Posterior cingulate gyrus (tissue), 11 donors: ENCODE measurements at regions not wholly inside any gene's neighbourhood (a gene's known extent, or its start where the extent isn't known, plus 50 kb on each side); places are given as distances from the start of the nearest gene placed in this dataset.
"Not testable (repeated sequence)": the region's sequence is repeated elsewhere in the genome, so short reads cannot be mapped to it uniquely, and the experiment has no call there.

Source experiments
- DNase-seq, 10 donors: peaks; one replicate each; pipeline versions ENCODE4 v3.0.0 to v3.0.0-alpha.2; 2020 to 2021; ENCODE audit warnings: mixed read lengths in 3 of 10
- intact Hi-C: fragments of 100-400 bp; cut with DNase I; formaldehyde crosslinking; loops from one replicate; pipeline ENCODE4 v1.15.1; 2023

DNA sequence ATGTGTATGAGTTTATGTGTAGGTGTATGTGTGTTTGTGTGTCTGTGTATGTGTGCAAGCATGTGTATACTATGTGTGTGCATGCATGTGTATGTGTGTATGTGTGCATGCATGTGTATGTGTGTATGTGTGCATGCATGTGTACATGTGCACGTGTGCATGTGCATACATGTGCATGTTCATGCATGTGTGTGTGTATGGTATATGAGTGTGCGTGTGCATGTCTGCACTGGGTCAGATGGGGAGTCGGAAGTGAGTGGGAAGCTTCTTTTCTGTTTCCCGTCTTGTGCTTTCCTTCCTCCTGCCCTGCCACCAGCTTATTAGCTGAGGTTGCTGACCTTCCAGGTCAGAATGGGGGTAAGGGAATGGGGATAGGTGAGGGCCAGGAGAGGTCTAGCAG lies 174.7 kb downstream of the MAP2K4 start:
- no peak for DNase-seq
- intact Hi-C loops = no loop called here

DNA sequence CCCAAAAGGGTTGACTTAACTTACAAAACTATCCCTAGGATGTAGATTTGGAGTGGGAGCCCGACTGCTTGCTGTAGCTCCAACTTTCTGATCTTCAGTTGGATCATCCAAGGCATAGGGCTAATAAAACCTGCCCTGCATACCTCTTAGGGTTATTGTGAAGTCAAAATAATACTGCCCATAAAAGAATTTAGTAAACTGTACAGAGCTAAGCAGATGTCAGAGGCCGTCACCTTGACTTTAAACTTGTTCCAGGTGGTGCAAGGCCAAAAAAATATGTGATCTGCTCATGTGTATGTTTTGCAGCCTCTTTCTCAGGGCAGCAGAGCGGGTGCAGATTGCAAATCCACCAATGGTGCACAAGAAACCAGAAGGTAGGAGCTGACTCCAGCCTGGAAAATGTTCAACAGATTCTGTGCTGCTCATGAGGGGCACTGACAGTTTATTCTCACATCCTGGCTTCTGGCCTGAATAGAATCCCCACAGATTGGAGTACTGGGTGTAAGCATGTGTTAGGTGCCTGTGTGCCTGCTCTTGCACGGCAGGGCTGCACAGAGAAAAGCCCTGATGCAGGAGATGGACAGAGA lies 180.7 kb downstream of the MAP2K4 start:
- intact Hi-C loops = no loop called here
- no peak for DNase-seq

DNA sequence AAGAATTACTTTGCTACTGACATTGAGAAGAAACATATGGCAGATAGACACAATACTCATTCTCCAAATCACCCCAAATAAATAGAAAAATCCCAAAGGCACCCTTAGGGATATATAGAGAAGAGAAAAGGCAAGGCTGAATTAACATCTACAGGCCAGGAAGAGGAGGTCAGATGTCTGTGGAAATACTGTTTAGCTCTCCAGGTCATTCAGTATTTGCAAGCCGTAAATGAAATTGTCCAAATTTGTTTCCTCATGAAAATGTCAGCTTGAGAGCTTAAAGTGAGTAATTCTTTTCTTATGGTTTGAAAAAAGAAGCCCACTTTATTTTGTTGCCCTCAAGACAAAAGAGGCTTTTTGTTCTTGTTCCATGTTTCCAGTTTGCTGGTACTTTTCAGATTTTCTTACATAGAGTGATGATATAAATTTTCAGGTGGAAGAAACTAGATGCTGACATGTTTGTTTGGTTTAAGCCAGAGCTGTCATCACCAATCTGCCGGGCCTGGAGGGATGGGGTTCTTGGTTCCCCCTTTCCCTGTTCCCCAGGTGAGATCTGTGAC lies 189.0 kb downstream of the MAP2K4 start:
- no peak for DNase-seq
- intact Hi-C loops = no loop called here

DNA sequence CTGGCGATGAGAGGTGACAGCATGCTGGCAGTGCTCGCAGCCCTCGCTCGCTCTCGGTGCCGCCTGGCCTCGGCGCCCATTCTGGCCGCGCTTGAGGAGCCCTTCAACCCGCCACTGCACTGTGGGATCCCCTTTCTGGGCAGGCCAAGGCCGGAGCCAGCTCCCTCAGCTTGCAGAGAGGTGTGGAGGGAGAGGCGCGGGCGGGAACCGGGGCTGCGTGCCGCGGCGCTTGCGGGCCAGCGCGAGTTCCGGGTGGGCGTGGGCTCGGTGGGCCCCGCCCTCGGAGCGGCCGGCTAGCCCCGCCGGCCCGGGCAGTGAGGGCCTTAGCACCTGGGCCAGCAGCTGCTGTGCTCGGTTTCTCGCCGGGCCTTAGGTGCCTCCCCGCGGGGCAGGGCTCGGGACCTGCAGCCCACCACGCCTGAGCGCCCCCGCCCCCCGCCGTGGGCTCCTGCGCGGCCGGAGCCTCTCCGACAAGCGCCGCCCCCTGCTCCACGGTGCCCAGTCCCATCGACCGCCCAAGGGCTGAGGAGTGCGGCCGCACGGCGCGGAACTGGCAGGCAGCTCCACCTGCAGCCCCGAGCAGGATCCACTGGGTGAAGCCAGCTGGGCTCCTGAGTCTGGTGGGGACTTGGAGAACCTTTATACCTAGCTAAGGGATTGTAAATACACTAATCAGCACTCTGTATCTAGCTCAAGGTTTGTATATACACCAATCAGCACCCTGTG lies 200.2 kb downstream of the MAP2K4 start:
- intact Hi-C loops = not testable (repeated sequence)
- DNase-seq = peak in 2 of 10 donors; percentile 64 to 73

DNA sequence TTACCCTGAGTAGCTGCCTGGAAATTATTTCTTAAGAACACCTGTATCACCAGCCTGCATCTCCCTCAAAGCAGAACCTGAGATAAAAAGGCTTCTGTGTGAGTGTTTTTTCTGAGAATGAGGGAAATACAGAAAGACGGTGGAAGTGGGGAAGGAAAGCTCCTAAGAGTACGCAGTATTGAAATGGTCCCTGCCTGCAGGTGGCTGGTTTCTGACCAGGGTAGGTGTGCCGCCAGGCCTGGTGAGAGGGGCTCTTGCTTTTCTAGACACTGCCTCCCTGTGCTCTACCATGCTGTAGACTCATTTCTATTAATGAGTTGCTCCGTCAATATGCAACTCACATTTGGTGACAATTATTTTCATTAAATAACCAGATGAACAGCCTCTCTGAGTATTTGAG lies 201.7 kb downstream of the MAP2K4 start:
- intact Hi-C loops = no loop called here
- DNase-seq = no peak

DNA sequence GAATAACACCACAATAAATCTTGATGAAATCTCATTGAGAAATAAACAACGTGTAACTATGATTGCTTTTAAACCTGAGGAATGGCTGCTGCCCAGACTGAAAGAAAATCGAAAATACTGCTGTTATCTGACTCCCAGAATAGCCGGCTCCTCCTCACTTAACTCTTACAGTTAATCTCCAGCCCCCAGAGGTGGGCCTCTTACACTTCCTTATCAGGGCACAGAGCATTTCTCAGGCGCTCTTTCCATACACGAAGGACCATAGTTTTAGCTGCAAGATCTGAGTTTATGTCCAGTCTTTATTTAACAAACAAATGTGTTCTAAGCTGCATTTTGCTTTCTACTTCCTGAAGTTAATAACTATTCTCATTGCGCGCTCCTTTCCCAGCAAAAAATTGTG lies 206.9 kb downstream of the MAP2K4 start:
- DNase-seq = no peak
- intact Hi-C loops = no loop called here

DNA sequence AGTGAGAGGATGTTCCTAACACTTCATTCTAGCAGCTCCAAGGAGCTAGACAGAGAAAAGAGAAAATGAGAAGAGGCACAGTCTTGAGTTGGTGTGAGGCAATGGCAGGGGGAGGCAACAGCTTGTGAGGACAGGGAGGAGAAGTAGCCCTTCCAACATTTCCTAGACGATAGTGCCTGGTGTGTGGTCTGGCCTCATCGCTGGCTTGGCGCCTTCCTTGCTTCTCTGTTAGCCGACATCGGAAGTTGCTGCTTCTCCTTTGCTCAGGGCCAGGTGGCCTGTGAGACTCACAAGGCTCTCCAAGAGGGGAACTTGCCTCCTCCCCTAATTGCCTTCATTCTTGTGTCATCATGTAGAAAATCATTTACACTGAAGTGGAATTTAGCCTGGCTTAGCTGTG lies 208.7 kb downstream of the MAP2K4 start:
- intact Hi-C loops = no loop called here
- no peak for DNase-seq

DNA sequence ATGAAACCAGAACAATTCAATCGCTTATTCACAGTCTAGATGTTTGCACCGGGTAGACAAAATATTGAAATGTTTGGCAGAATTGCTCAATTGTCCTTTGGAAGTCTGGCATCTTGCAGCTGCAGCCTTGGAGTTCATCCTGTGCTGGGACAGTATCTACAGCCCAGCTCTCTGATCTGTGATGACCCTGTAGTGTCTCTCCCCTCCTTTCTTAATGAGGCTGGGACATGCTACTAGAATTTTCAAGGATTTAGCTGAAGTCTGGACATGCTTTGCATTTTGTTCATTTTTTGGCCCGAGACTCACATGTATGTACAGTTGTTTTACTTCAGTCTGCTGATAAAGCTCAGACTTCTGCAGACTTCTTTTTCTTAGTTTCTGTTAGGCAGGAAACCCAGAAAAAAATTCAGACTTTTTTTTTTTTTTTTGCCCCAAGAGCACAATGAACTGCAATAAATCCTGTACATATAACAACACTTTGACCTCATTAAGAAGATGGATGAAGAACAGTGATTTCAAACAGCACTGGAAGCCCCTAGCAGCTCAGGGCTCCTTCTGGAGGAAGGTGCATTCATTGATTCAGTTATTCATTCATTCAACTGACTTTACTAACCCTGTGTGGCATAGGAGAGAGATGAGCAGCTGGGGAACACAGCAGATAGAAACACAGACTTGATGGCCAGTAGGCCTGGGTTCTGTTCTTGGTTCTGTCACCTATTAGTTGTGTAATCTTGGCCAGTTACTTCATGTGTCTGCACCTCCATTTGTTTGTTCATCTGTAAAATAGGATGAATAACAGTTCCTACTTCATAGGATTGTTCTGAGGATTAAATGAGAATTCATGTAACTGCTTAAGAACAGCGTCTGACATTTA lies 210.0 kb downstream of the MAP2K4 start:
- DNase-seq = no peak

DNA sequence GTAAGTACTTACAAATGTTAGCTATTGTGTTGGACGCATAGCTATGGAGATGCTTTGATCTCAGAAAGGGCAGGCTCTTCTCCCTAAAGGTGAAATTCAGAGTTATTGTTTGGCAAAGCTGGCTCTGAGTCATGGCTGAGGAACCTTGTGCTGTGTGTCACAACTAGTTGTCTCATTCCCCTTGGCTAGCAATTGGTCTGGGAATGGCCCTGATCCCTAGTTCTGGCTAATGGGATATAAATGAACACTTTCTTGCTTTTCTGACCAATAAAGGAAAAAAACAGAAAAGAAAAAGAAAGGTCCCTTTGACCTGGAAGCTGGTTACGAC lies 210.6 kb downstream of the MAP2K4 start:
- intact Hi-C loops = no loop called here
- DNase-seq = no peak

More for the DNA sequence above, 210.0 kb downstream of the MAP2K4 start:
- intact Hi-C loops = no loop called here

DNA sequence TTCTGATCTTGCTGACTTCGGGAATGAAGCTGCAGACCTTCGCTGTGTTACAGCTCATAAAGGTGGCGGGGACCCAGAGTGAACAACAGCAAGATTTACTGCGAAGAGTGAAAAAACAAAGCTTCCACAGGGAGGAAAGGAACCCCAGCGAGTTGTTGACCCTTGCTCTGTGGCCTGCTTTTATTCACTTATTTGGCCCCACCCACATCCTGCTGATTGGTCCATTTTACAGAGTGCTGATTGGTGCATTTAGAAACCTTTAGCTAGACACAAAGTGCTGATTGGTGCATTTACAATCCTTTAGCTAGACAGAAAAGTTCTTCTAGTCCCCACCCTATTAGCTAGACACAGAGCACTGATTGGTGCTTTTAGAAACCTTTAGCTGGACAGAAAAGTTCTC lies 218.3 kb downstream of the MAP2K4 start:
- DNase-seq, intact Hi-C loops: not testable (repeated sequence)

DNA sequence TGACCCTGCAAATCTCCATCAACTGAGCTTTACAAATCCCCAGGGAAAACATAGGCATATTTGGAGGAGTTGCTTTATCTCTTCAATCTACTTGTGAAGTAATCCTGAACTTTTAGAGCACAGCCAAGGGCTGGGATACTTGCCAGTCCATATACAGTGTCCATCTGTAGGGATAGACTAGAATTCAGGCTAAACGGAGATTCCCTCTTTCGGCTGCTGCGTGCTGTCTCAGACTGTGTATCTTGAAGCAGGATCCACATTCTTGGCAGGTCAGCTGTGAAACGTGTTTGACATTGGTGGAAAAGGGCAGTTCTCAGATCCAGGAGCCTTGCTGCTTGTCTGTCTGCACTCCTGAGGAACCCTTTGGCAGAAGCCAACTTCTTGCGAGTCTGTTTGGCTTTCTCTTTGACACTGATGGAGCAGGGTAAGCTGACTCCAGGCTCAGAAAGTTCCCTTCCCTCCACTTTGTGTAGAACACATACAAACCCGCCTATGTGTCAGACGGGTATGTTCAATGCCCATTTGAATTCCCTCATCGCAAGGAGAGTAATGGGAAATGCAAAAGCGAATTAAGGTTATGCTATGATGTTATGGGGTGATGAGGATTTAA lies 221.8 kb downstream of the MAP2K4 start:
- no peak for DNase-seq

DNA sequence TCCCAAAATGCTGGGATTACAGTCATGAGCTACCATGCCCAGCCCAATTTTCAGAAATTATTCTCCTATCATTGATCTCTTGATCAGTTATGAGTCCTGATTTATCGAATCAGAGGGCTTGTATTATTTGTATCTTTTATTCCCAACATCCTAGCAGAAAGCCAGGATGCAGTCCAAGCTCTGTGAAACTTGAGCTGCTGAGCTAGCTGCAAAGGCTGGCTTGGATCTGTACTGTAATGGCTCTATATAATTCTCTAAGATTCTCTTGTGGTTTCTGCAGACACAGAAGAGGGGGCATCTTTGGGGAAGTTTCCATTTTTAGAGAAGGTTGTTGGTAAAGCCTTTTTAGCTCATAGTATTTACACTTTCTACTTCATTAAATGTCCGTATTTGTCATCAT lies 227.1 kb downstream of the MAP2K4 start:
- intact Hi-C loops = no loop called here
- DNase-seq = no peak

More for the DNA sequence above, 221.8 kb downstream of the MAP2K4 start:
- intact Hi-C loops = no loop called here

DNA sequence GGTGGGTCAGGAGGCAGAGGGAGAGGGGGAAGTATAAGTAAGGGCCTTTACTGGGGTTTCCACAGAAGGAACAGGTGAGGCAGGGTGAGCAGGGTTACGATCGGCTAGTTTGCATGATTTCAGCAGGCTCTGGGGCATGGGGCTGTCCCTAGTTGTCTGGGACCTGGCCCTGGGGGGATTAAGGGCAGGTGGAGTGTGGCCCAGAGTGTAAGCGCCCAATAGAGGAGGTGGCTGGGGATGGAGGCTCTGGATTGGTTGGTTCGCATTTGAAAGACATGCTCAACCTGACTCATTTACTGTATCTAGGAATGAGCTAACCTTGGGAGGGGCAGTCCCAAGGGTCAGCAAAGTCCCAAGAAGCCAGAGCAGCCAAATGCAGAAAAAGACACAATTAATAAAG lies 230.3 kb downstream of the MAP2K4 start:
- intact Hi-C loops = no loop called here
- no peak for DNase-seq

DNA sequence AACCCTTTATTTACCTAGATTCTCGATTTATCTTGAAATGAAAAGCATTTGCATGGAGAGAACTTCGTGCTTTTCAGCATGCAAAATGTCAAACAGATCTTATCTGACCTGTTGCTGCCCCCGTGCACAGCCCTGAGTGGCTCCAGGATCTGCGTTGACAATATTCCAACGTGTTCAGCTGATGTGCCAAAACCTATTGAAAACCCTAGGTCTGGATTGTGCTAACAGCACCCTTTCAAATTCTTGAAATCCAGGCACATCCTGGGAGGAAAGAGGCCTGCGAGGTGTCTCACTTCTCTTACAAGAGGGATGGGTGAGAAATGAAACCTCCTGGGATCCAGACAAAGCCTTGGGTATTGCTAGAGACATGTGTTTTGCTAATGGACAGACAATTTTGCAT lies 231.8 kb downstream of the MAP2K4 start:
- DNase-seq = no peak
- intact Hi-C loops = no loop called here

DNA sequence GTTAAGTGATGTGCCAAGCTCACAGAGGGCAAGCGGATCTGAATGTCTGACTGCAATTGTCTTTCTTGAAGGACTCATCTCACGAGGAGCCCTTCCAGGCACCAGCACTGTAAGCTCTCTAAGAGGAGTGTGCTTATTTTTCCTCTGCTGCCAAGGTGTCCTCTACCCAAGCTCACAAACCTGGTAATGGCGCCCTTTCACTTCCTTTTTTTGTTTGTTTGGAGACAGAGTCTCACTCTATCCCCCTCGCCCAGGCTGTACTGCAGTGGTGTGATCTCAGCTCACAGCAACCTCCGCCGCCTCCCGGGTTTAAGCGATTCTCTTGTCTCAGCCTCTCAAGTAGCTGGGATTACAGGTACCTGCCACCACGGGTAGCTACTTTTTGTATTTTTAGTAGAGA lies 233.8 kb downstream of the MAP2K4 start:
- DNase-seq = no peak
- intact Hi-C loops = loop anchor here (2.0 kb wide), 1 partner anchor 748 kb away; no protein-coding TSS in a partner anchor

DNA sequence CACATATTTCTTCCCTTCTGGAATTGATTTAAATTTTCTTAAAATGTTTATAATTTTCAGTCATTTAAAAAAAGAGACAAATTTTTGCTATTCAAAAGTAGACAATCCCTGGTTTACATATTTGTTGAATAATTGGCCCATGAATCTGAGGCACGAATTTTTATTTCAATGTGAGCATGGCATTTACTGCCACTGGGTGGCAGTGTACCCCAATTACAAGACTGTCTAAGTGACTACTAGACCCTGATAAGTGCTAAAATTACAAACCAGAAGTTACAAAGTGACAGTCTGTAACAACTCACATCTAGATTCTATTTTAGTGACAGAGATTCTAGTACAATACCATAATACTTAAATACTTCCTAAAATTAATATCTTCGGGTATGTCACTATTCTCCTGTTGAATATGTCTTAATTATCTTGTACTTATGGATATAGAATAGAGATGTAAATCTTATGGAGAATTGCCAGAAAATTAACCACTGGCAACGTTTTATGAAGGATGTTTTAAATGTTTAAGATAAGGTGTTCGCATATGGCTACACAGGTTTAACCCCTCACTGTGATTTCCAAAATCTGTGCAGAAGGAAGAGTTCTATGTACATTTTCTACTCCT lies 235.8 kb downstream of the MAP2K4 start:
- intact Hi-C loops = loop anchor here (2.0 kb wide), 1 partner anchor 410 kb away; no protein-coding TSS in a partner anchor
- peak in 4 of 10 donors; percentile 15 to 54 (median 35) for DNase-seq

DNA sequence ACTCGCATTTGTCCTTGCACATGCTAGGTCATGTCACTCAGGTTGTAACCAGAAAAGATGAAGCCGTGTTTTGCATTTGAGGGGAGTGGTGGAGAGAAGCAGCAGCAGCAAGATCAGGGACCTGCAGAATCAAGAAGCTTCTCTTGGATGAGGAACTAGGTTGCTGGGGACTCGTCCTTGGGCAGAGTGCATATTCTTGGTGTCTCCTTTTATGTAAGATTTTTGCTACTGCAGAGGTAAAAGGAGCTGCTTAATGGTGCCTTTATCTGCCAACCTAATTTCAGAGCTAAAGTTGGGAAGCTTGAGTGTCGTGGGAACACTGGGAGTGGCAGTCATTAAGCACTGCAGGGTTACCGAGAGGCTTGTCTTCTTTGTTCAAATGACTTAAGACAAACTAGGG lies 236.5 kb downstream of the MAP2K4 start:
- no peak for DNase-seq
- intact Hi-C loops = loop anchor here (2.0 kb wide), 1 partner anchor 410 kb away; no protein-coding TSS in a partner anchor

DNA sequence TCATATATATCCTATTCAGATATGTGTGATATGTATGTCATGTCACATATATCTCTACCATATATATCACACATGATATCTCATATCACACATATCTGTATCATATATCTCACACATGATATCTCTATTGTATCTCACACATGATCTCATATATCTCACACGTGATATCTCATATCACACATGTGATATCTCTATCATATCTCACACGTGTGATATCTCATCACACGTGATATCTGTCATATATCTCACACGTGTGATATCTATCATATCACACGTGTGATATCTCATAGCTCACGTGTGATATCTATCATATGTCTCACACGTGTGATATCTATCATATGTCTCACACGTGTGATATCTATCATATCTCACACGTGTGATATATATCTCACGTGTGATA lies 240.7 kb downstream of the MAP2K4 start:
- intact Hi-C loops = no loop called here
- DNase-seq = no peak

DNA sequence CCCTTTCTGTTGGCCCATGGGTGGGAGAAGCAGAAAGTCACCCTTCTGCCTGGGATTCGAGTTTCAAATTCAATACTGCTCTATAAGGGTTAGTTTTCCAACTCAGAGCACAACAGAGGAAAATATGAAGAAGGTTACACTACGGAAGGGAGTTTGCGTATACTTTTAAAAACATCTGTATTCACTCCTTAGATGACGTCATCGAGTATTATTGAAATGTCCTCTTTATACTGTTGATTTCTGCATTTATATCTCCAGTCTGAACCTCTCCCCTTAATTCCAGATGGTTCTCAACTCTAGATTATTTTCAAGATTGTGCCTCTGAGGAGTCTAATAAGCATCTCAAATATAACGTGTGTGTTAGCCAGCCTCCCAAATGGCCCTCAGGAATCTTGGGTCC lies 249.1 kb downstream of the MAP2K4 start:
- intact Hi-C loops = no loop called here
- no peak for DNase-seq

DNA sequence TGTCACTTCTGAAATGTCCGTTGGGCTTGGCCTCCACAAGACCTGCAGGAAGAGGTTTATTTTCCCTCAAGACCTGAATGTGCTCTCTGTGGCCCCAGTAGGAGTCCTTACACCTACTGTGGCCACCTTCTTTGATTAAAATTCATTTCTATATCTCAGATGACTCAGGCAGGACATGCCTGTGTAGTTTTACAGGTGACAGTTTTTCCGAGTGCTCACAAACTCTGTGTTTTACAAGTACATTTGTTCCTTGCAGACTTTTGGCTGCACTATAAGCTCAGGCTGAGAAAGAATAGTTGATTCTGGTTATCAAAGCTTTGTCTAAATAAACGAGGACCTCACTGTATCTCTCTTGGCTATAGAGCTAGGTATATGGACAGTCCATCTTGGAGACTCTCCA lies 257.1 kb downstream of the MAP2K4 start:
- intact Hi-C loops = no loop called here
- no peak for DNase-seq
